NT2/D1 (cell line): ENCODE measurements at regions not wholly inside any gene's neighbourhood (a gene's known extent, or its start where the extent isn't known, plus 50 kb on each side); places are given as distances from the start of the nearest gene placed in this dataset.

Source experiments
- SUZ12 ChIP-seq: IDR thresholded peaks from 2 replicates; pipeline ENCODE4 v1.6.1; 2011; ENCODE audit not compliant: insufficient read length, insufficient read depth; ENCODE audit errors: extremely low read depth
- YY1 ChIP-seq: IDR thresholded peaks from 2 replicates; pipeline ENCODE4 v1.6.1; 2011; ENCODE audit not compliant: insufficient read length, insufficient read depth
- ZNF274 ChIP-seq: IDR thresholded peaks from 2 replicates; pipeline ENCODE4 v1.6.1; 2011; ENCODE audit warnings: mild to moderate bottlenecking, low read depth, low read length

- TF ChIP-seq YY1, result no peak
- no peak for TF ChIP-seq SUZ12
- TF ChIP-seq ZNF274, result no peak
Measured at GRCh38 chr4:156642161-156642560, 329.4 kb downstream of the PDGFC start.
